ENCODE measurements at regions not wholly inside any gene's neighbourhood (a gene's known extent, or its start where the extent isn't known, plus 50 kb on each side); places are given as distances from the start of the nearest gene placed in this dataset.
"Not testable (repeated sequence)": the region's sequence is repeated elsewhere in the genome, so short reads cannot be mapped to it uniquely, and the experiment has no call there.

GRCh38 chr1:195851016-195851601 is 757.1 kb downstream of the KCNT2 start:
- no peaks in the 10 kb centered on the region for H3K27me3 ChIP-seq (ENCODE audit: insufficient read depth, low read length, poor library complexity)
- no peaks in the 10 kb centered on the region for H4K20me1 ChIP-seq (ENCODE audit: insufficient read depth, low read length)
- H3K79me2 ChIP-seq (ENCODE audit: insufficient read depth, low read length): no peaks in the 10 kb centered on the region
- H3K4me3 ChIP-seq (ENCODE audit: low read depth in 1 of 2, low read length in 2 of 2): no peak overlapping the region
- no peak overlapping the region for H3K4me2 ChIP-seq (ENCODE audit: insufficient read depth, low read length)
- TF ChIP-seq EZH2 (IDR thresholded peaks at IDR 0.05; ENCODE audit: borderline replicate concordance, low read depth, low read length, severe bottlenecking): no peak
- TF ChIP-seq CTCF (IDR thresholded peaks at IDR 0.05; ENCODE audit: borderline replicate concordance, extremely low read depth, low read length, poor library complexity, severe bottlenecking): no peak
- no peak overlapping the region for H2AFZ ChIP-seq (ENCODE audit: low read depth, low read length)
- no peak overlapping the region for H3K9ac ChIP-seq (ENCODE audit: low read depth, low read length)
- H3K9me3 ChIP-seq (ENCODE audit: insufficient read depth, low read length, severe bottlenecking): no peaks in the 10 kb centered on the region
- H3K36me3 ChIP-seq (ENCODE audit: insufficient read depth, low read length): no peaks in the 10 kb centered on the region
- DNase-seq (no peak), ATAC-seq (ENCODE audit: insufficient read depth, low read depth) (no peak)
- H3K27ac ChIP-seq (ENCODE audit: low read length): no peak overlapping the region
- no peaks in the 10 kb centered on the region for H3K4me1 ChIP-seq (ENCODE audit: insufficient read depth, low read length)

- H3K4me2 ChIP-seq (ENCODE audit: insufficient read depth, low read length): no peak overlapping the region
- no peak overlapping the region for H3K9ac ChIP-seq (ENCODE audit: low read depth, low read length)
- no peaks in the 10 kb centered on the region for H3K79me2 ChIP-seq (ENCODE audit: insufficient read depth, low read length)
- H3K4me1 ChIP-seq (ENCODE audit: insufficient read depth, low read length): no peaks in the 10 kb centered on the region
- no peak overlapping the region for H2AFZ ChIP-seq (ENCODE audit: low read depth, low read length)
- H3K27me3 ChIP-seq (ENCODE audit: insufficient read depth, low read length, poor library complexity): no peaks in the 10 kb centered on the region
- ATAC-seq (ENCODE audit: insufficient read depth, low read depth) (no peak), DNase-seq (no peak)
- H3K36me3 ChIP-seq (ENCODE audit: insufficient read depth, low read length): no peaks in the 10 kb centered on the region
- no peaks in the 10 kb centered on the region for H3K9me3 ChIP-seq (ENCODE audit: insufficient read depth, low read length, severe bottlenecking)
- H3K4me3 ChIP-seq (ENCODE audit: low read depth in 1 of 2, low read length in 2 of 2): no peak overlapping the region
- TF ChIP-seq EZH2 (IDR thresholded peaks at IDR 0.05; ENCODE audit: borderline replicate concordance, low read depth, low read length, severe bottlenecking) (no peak), CTCF (IDR thresholded peaks at IDR 0.05; ENCODE audit: borderline replicate concordance, extremely low read depth, low read length, poor library complexity, severe bottlenecking) (no peak)
- no peaks in the 10 kb centered on the region for H4K20me1 ChIP-seq (ENCODE audit: insufficient read depth, low read length)
- no peak overlapping the region for H3K27ac ChIP-seq (ENCODE audit: low read length)
Observed at GRCh38 chr1:195849180-195849579, 759.1 kb downstream of the KCNT2 start.

GRCh38 chr1:195847957-195848875 is 760.0 kb downstream of the KCNT2 start:
- H3K79me2 ChIP-seq (ENCODE audit: insufficient read depth, low read length); H3K4me2 ChIP-seq (ENCODE audit: insufficient read depth, low read length); H3K4me1 ChIP-seq (ENCODE audit: insufficient read depth, low read length); H3K36me3 ChIP-seq (ENCODE audit: insufficient read depth, low read length); DNase-seq; H3K4me3 ChIP-seq (ENCODE audit: low read depth in 1 of 2, low read length in 2 of 2); H4K20me1 ChIP-seq (ENCODE audit: insufficient read depth, low read length); H3K27ac ChIP-seq (ENCODE audit: low read length); H3K9ac ChIP-seq (ENCODE audit: low read depth, low read length); ATAC-seq (ENCODE audit: insufficient read depth, low read depth); H3K9me3 ChIP-seq (ENCODE audit: insufficient read depth, low read length, severe bottlenecking); H2AFZ ChIP-seq (ENCODE audit: low read depth, low read length); H3K27me3 ChIP-seq (ENCODE audit: insufficient read depth, low read length, poor library complexity): not testable (repeated sequence)

GRCh38 chr1:195831789-195832188 is 776.5 kb downstream of the KCNT2 start:
- no peak overlapping the region for H3K4me2 ChIP-seq (ENCODE audit: insufficient read depth, low read length)
- no peaks in the 10 kb centered on the region for H4K20me1 ChIP-seq (ENCODE audit: insufficient read depth, low read length)
- no peaks in the 10 kb centered on the region for H3K36me3 ChIP-seq (ENCODE audit: insufficient read depth, low read length)
- no peak overlapping the region for H3K27ac ChIP-seq (ENCODE audit: low read length)
- TF ChIP-seq CTCF (IDR thresholded peaks at IDR 0.05; ENCODE audit: borderline replicate concordance, extremely low read depth, low read length, poor library complexity, severe bottlenecking): no peak
- no peak for TF ChIP-seq EZH2 (IDR thresholded peaks at IDR 0.05; ENCODE audit: borderline replicate concordance, low read depth, low read length, severe bottlenecking)
- no peak overlapping the region for H2AFZ ChIP-seq (ENCODE audit: low read depth, low read length)
- H3K9me3 ChIP-seq (ENCODE audit: insufficient read depth, low read length, severe bottlenecking): no peaks in the 10 kb centered on the region
- DNase-seq (no peak), ATAC-seq (ENCODE audit: insufficient read depth, low read depth) (no peak)
- no peaks in the 10 kb centered on the region for H3K79me2 ChIP-seq (ENCODE audit: insufficient read depth, low read length)
- no peak overlapping the region for H3K9ac ChIP-seq (ENCODE audit: low read depth, low read length)
- H3K4me1 ChIP-seq (ENCODE audit: insufficient read depth, low read length): no peaks in the 10 kb centered on the region
- H3K4me3 ChIP-seq (ENCODE audit: low read depth in 1 of 2, low read length in 2 of 2): no peak overlapping the region
- no peaks in the 10 kb centered on the region for H3K27me3 ChIP-seq (ENCODE audit: insufficient read depth, low read length, poor library complexity)
